Glutamatergic neuron (in vitro differentiated cells): ENCODE measurements at regions not wholly inside any gene's neighbourhood (a gene's known extent, or its start where the extent isn't known, plus 50 kb on each side); places are given as distances from the start of the nearest gene placed in this dataset.

Source experiments
- DNase-seq: peaks from one replicate; pipeline ENCODE4 v3.0.0; 2022
- H3K27ac Mint-ChIP-seq: one replicate; pipeline ENCODE4 v1.8.0; 2020; ENCODE audit warnings: mild to moderate bottlenecking, mixed read lengths, inconsistent platforms; ENCODE audit not compliant: unreplicated experiment
- H3K27me3 Mint-ChIP-seq: one replicate; pipeline ENCODE4 v1.8.0; 2020; ENCODE audit warnings: mild to moderate bottlenecking, moderate library complexity, mixed read lengths, inconsistent platforms; ENCODE audit not compliant: unreplicated experiment
- H3K36me3 Mint-ChIP-seq: one replicate; pipeline ENCODE4 v1.8.0; 2020; ENCODE audit warnings: mild to moderate bottlenecking, mixed read lengths, inconsistent platforms; ENCODE audit not compliant: unreplicated experiment
- H3K4me1 Mint-ChIP-seq: one replicate; pipeline ENCODE4 v1.8.0; 2020; ENCODE audit warnings: mild to moderate bottlenecking, low read depth, mixed read lengths, inconsistent platforms; ENCODE audit not compliant: unreplicated experiment
- H3K4me3 Mint-ChIP-seq: one replicate; pipeline ENCODE4 v1.8.0; 2020; ENCODE audit warnings: mild to moderate bottlenecking, mixed read lengths, inconsistent platforms; ENCODE audit not compliant: unreplicated experiment
- H3K9me3 Mint-ChIP-seq: one replicate; pipeline ENCODE4 v1.8.0; 2020; ENCODE audit warnings: mild to moderate bottlenecking, moderate library complexity, mixed read lengths, inconsistent platforms; ENCODE audit not compliant: unreplicated experiment
- TF ChIP-seq, protein P1 (sequence below): fragments of 200-600 bp; sonication (generic); IDR thresholded peaks from one replicate; pipeline ENCODE4 v1.5.0; 2021; ENCODE audit not compliant: partially characterized antibody, unreplicated experiment

DNA sequence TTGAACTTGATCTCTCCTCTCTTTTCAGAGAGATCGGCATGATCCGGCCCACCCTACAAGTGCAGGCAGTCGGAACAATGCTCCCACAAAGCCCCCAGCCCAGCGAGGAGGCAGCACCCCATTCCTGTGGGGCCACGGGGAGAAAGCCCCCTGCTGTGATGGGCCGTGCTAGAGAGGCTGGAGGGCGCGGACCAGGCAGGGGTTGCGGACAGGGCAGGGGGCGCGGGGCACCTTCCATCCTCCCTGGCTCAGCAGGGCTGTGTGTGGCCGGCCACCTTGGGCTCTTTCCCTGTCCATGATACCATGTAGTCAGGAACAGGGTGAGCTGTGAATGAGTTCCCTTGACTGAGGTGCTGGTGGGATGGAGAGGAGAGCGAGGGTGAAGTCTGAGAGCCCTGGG lies 379.8 kb downstream of the BRD1 start:
- peaks cover 32% of the 10 kb centered on the region for H3K9me3 Mint-ChIP-seq
- peaks cover 25% of the 10 kb centered on the region for H3K36me3 Mint-ChIP-seq
- H3K27ac Mint-ChIP-seq: no peak overlapping the region
- no peaks in the 10 kb centered on the region for H3K4me1 Mint-ChIP-seq
- H3K4me3 Mint-ChIP-seq: no peak overlapping the region
- TF ChIP-seq, protein P1, sequence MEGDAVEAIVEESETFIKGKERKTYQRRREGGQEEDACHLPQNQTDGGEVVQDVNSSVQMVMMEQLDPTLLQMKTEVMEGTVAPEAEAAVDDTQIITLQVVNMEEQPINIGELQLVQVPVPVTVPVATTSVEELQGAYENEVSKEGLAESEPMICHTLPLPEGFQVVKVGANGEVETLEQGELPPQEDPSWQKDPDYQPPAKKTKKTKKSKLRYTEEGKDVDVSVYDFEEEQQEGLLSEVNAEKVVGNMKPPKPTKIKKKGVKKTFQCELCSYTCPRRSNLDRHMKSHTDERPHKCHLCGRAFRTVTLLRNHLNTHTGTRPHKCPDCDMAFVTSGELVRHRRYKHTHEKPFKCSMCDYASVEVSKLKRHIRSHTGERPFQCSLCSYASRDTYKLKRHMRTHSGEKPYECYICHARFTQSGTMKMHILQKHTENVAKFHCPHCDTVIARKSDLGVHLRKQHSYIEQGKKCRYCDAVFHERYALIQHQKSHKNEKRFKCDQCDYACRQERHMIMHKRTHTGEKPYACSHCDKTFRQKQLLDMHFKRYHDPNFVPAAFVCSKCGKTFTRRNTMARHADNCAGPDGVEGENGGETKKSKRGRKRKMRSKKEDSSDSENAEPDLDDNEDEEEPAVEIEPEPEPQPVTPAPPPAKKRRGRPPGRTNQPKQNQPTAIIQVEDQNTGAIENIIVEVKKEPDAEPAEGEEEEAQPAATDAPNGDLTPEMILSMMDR: no peak
- peaks cover 7% of the 10 kb centered on the region for H3K27me3 Mint-ChIP-seq
- no peak for DNase-seq

DNA sequence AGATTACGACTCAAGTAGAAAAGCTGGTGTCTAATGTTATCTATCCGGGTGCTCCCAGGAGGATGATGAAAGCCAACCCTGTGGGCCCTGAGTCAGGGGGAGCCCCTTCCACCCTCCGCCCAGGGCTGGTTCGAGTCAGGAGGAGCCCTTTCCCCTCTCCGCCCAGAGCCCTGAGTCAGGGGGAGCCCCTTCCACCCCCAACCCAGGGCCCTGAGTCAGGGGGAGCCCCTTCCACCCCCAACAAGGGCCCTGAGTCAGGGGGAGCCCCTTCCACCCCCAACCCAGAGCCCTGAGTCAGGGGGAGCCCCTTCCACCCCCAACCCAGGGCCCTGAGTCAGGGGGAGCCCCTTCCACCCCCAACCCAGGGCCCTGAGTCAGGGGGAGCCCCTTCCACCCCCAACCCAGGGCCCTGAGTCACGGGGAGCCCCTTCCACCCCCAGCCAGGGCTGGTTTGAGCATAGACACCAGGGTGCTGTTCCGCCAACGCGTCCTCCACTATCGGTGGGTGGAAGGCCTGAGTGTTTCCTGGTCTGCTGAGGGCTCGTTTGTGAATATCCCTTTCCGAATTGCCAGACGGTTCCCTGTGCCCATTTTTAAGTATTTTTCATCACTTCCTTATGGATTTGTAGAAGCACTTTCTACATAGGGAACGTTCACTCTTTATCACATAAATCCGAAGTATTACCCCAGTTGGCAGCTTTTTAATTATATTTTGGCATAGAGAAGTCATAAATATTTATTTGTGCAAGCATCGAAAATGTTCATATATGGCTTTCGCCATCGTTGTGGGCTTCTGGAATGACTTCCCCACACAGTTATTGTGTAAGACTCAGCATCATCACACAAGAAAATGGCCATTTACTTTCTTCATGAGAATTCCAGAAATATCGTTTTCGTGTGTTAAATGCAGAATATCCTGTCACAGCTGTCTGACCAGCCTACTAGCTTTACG lies 380.6 kb downstream of the BRD1 start:
- no peak overlapping the region for H3K27ac Mint-ChIP-seq
- H3K9me3 Mint-ChIP-seq: peaks cover 34% of the 10 kb centered on the region
- no peak overlapping the region for H3K4me3 Mint-ChIP-seq
- H3K4me1 Mint-ChIP-seq: no peaks in the 10 kb centered on the region
- peaks cover 25% of the 10 kb centered on the region for H3K36me3 Mint-ChIP-seq
- TF ChIP-seq, protein P1: no peak
- peaks cover 7% of the 10 kb centered on the region for H3K27me3 Mint-ChIP-seq
- DNase-seq: no peak

DNA sequence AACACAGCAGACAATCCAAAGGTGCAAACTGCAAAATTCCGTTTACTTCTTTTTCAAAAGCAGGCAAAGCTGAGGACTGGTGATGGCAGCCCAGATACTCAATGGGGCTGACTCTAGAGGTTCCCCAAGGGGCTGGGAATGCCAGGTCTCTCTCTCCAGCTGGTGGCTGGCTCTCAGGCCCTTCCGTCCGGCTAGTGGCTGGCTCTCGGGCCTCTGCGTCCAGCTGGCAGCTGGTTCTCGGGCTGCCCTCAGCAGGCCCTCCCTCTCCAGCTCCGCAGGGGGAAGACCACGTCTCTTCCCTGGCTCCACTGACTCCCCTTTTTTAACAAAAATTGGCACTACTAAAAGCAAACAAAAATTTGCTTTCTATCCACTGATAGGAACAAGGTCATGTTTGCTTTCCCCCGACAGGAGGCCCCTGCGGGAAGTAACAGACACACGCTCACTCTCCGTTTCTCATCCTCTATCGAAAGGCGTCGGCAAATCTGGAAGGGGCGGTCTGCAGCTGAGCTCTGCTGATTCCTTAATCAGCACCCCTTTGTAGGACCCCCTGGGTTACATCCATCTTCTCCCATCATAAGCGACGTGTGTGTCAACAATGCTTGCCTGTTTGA lies 381.4 kb downstream of the BRD1 start:
- DNase-seq: no peak
- no peak overlapping the region for H3K27ac Mint-ChIP-seq
- TF ChIP-seq, protein P1: no peak
- peaks cover 34% of the 10 kb centered on the region for H3K9me3 Mint-ChIP-seq
- H3K27me3 Mint-ChIP-seq: peaks cover 7% of the 10 kb centered on the region
- H3K4me1 Mint-ChIP-seq: no peaks in the 10 kb centered on the region
- peaks cover 22% of the 10 kb centered on the region for H3K36me3 Mint-ChIP-seq
- H3K4me3 Mint-ChIP-seq: no peak overlapping the region

DNA sequence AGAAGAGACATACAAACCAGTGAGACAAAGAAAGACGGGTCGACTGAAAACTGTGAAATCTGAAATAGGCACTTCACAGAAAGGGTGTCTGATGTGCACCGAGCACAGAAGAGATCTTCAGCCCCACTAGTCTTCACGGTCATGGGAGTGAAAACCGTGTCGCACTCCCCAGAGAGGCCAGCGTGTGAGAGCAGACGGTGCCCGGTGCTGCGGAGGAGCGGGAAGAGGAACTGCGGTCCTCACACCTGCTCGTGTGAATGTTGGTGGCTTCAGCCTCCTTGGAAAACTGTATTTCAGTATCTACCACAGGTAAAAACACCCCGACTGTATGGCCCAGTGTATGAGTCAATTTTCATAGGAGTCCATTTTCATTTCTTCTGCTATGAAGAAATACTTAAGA lies 382.9 kb downstream of the BRD1 start:
- peaks cover 30% of the 10 kb centered on the region for H3K9me3 Mint-ChIP-seq
- H3K36me3 Mint-ChIP-seq: peaks cover 21% of the 10 kb centered on the region

More for the DNA sequence above, 382.9 kb downstream of the BRD1 start:
- Mint-ChIP-seq H3K4me1 (no peaks in the 10 kb centered on the region), H3K27ac (no peak overlapping the region), H3K27me3 (peaks cover 7% of the 10 kb centered on the region), H3K4me3 (no peak overlapping the region)
- no peak for DNase-seq
- TF ChIP-seq, protein P1: no peak
